Endothelial cell of umbilical vein (primary cell): ENCODE measurements at regions not wholly inside any gene's neighbourhood (a gene's known extent, or its start where the extent isn't known, plus 50 kb on each side); places are given as distances from the start of the nearest gene placed in this dataset.

Experiments used
- BruUV-seq: library from RNA; stranded (reverse); fragments of 400-500 nt; replicated peaks from 2 replicates; lab custom pipeline; 2021; lab: Mats Ljungman, UMichigan
- CTCF ChIA-PET: fragments of 300-600, 350-600 bp; sonication (Branson Sonifier 250); formaldehyde crosslinking; loops from one replicate; lab custom pipeline; 2021; ENCODE audit warnings: antibody characterized with exemption, inconsistent platforms; lab: Charles Lee
- POLR2A ChIA-PET: fragments of 300-600, 350-600 bp; sonication (Branson Sonifier 250); formaldehyde crosslinking; loops from one replicate; lab custom pipeline; 2021; ENCODE audit warnings: antibody characterized with exemption, inconsistent platforms; lab: Charles Lee
- DNase-seq: peaks from one replicate; pipeline ENCODE4 v3.0.0-alpha.2; 2011; ENCODE audit warnings: low read depth, low spot score
- FAIRE-seq: peaks from 2 replicates; lab custom pipeline; 2011; peaks lifted over from hg19 to GRCh38; lab: Jason Lieb, UNC
- H2AFZ ChIP-seq: 2 replicates; pipeline ENCODE4 v1.6.0; 2012; ENCODE audit warnings: low read depth, low read length, control low read depth, inconsistent platforms
- H3K27ac ChIP-seq: 2 replicates; pipeline ENCODE4 v1.5.1; 2011; ENCODE audit warnings: low read depth, mild to moderate bottlenecking, control low read depth, low read length, moderate library complexity; ENCODE audit not compliant: insufficient read depth
- H3K27me3 ChIP-seq, 2 experiments: 2 replicates each; pipeline versions ENCODE4 v1.6.0 to v1.6.1; 2011; ENCODE audit warnings: low read length in 2 of 2, mixed read lengths in 1 of 2; ENCODE audit not compliant: control insufficient read depth in 2 of 2, insufficient read depth in 2 of 2
- H3K36me3 ChIP-seq, 2 experiments: 2 replicates in 1 of 2; 3 replicates in 1 of 2; pipeline ENCODE4 v1.5.1; 2011; ENCODE audit warnings: low read length in 2 of 2, mild to moderate bottlenecking in 1 of 2, moderate library complexity in 1 of 2; ENCODE audit not compliant: control insufficient read depth in 2 of 2, insufficient read depth in 2 of 2; ENCODE audit errors: extremely low read depth in 1 of 2
- H3K4me1 ChIP-seq: 3 replicates; pipeline ENCODE4 v1.5.1; 2011; ENCODE audit warnings: mild to moderate bottlenecking, low read length; ENCODE audit not compliant: control insufficient read depth, insufficient read depth; ENCODE audit errors: extremely low read depth
- H3K4me2 ChIP-seq: 2 replicates; pipeline ENCODE4 v1.6.1; 2011; ENCODE audit warnings: low read length, control low read depth, mixed read lengths; ENCODE audit not compliant: insufficient read depth
- H3K4me3 ChIP-seq, 3 experiments: fragments of 200-600 bp in 1 of 3; sonication (generic), shearing (Covaris generic) in 1 of 3; replicated peaks in 1 of 3; 2 replicates each; pipeline ENCODE4 v1.5.1; 2011 to 2016; ENCODE audit warnings: control low read depth in 3 of 3, low read length in 3 of 3, mild to moderate bottlenecking in 2 of 3, inconsistent platforms in 1 of 3, low read depth in 1 of 3, moderate library complexity in 1 of 3; ENCODE audit not compliant: insufficient read depth in 1 of 3
- H3K79me2 ChIP-seq: 2 replicates; pipeline ENCODE4 v1.6.0; 2012; ENCODE audit warnings: low read length, inconsistent platforms; ENCODE audit not compliant: control insufficient read depth, insufficient read depth
- H3K9ac ChIP-seq: replicated peaks from 2 replicates; pipeline ENCODE3; 2011; ENCODE audit warnings: low read length, control low read depth; ENCODE audit not compliant: insufficient read depth; ENCODE audit errors: extremely low read depth
- H3K9me1 ChIP-seq: replicated peaks from 3 replicates; pipeline ENCODE4 v1.6.0; 2011; ENCODE audit warnings: mild to moderate bottlenecking, low read length; ENCODE audit not compliant: control insufficient read depth, insufficient read depth; ENCODE audit errors: extremely low read depth
- H3K9me3 ChIP-seq: replicated peaks from 2 replicates; pipeline ENCODE4 v1.5.1; 2012; ENCODE audit warnings: low read length, inconsistent platforms; ENCODE audit not compliant: control insufficient read depth, insufficient read depth
- H4K20me1 ChIP-seq: replicated peaks from 2 replicates; pipeline ENCODE3; 2011; ENCODE audit warnings: mild to moderate bottlenecking, low read length; ENCODE audit not compliant: control insufficient read depth, insufficient read depth; ENCODE audit errors: extremely low read depth
- EZH2 ChIP-seq: IDR thresholded peaks from 2 replicates; pipeline ENCODE4 v1.6.1; 2012; ENCODE audit warnings: borderline replicate concordance, low read depth, mild to moderate bottlenecking, moderate library complexity, low read length, inconsistent platforms; ENCODE audit not compliant: severe bottlenecking
- FOS ChIP-seq: IDR thresholded peaks from 2 replicates; pipeline ENCODE4 v1.6.1; 2011; ENCODE audit warnings: mild to moderate bottlenecking, low read length, moderate library complexity, borderline replicate concordance; ENCODE audit not compliant: insufficient read depth
- GATA2 ChIP-seq: IDR thresholded peaks from 2 replicates; pipeline ENCODE4 v1.7.0; 2011; ENCODE audit warnings: low read depth, mild to moderate bottlenecking, moderate library complexity, mixed read lengths, low read length; ENCODE audit not compliant: insufficient read length, insufficient read depth
- JUN ChIP-seq: IDR thresholded peaks from 2 replicates; pipeline ENCODE4 v1.6.1; 2011; ENCODE audit warnings: borderline replicate concordance, low read depth; ENCODE audit not compliant: insufficient read length, insufficient read depth
- MYC ChIP-seq: IDR thresholded peaks from one replicate; pipeline ENCODE4 v1.6.1; 2011; ENCODE audit warnings: mild to moderate bottlenecking, low read depth, low read length
- POLR2A ChIP-seq: IDR thresholded peaks from 2 replicates; pipeline ENCODE4 v1.6.1; 2012; ENCODE audit warnings: low read depth, mild to moderate bottlenecking, control low read depth, low read length
- POLR2AphosphoS5 ChIP-seq: IDR thresholded peaks from 2 replicates; pipeline ENCODE4 v1.6.1; 2012; ENCODE audit warnings: low read depth, mild to moderate bottlenecking, control low read depth, low read length, moderate library complexity; ENCODE audit not compliant: insufficient read depth
- dilution Hi-C: fragments of 300-500 bp; cut with MboI; formaldehyde crosslinking; loops from one replicate; pipeline ENCODE4 v1.15.0; 2019; ENCODE audit warnings: low sequenced_read_pairs; ENCODE audit not compliant: extremely low pct_ligation_motif_present
- intact Hi-C: fragments of 100-400 bp; cut with micrococcal nuclease; formaldehyde crosslinking; loops from one replicate; pipeline ENCODE4 v1.10.0; 2022
- TF ChIP-seq, protein P1 (sequence below): IDR thresholded peaks from 2 replicates; pipeline ENCODE4 v1.6.1; 2011; ENCODE audit not compliant: insufficient read depth, insufficient read length
- TF ChIP-seq, protein P2 (sequence below), 2 donors: IDR thresholded peaks; 1 replicate in 1 of 2; 2 replicates in 1 of 2; pipeline ENCODE4 v1.5.1; 2011; ENCODE audit warnings: low read length in 2 of 2, mild to moderate bottlenecking in 2 of 2, moderate library complexity in 2 of 2, control low read depth in 1 of 2, inconsistent platforms in 1 of 2, low read depth in 1 of 2; ENCODE audit not compliant: insufficient read depth in 1 of 2; ENCODE audit errors: extremely low read depth in 1 of 2

DNA sequence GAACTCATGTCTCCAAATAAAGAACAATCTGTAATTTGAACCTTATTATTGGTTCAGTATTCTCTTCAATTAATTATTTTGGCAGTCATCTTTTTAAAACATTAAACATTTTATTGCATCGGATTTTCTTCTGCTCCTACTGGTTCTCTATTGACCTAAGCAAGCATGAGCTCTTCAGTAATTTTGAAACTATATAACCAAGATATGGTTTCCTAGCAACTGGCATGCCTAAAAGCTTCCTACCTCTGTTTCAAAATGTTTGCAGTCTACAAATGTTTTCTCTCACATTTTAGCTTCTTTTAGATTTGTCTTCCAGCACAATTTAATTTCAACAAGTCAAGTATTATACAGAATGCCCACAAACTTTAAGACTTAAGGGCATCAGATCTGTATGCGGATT lies 371.3 kb downstream of the GPM6A start:
- ChIA-PET POLR2A (no interaction called here), CTCF (interaction anchor here (1.2 kb wide), 1 partner anchor 16 kb away, joined by 4 read pairs; no protein-coding TSS in a partner anchor)
- TF ChIP-seq GATA2 (no peak), EZH2 (no peak), POLR2A (no peak), MYC (no peak), JUN (no peak), POLR2AphosphoS5 (no peak), FOS (no peak)
- TF ChIP-seq, protein P1, sequence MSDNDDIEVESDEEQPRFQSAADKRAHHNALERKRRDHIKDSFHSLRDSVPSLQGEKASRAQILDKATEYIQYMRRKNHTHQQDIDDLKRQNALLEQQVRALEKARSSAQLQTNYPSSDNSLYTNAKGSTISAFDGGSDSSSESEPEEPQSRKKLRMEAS, result no peak
- TF ChIP-seq, protein P2, sequence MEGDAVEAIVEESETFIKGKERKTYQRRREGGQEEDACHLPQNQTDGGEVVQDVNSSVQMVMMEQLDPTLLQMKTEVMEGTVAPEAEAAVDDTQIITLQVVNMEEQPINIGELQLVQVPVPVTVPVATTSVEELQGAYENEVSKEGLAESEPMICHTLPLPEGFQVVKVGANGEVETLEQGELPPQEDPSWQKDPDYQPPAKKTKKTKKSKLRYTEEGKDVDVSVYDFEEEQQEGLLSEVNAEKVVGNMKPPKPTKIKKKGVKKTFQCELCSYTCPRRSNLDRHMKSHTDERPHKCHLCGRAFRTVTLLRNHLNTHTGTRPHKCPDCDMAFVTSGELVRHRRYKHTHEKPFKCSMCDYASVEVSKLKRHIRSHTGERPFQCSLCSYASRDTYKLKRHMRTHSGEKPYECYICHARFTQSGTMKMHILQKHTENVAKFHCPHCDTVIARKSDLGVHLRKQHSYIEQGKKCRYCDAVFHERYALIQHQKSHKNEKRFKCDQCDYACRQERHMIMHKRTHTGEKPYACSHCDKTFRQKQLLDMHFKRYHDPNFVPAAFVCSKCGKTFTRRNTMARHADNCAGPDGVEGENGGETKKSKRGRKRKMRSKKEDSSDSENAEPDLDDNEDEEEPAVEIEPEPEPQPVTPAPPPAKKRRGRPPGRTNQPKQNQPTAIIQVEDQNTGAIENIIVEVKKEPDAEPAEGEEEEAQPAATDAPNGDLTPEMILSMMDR (IDR thresholded peaks at IDR 0.05; ENCODE audit: extremely low read depth in 1 of 2, insufficient read depth in 1 of 2, low read depth in 1 of 2, low read length in 2 of 2), result no peak
- Histone ChIP-seq H3K9ac (no peak overlapping the region), H3K27ac (no peak overlapping the region), H3K36me3 (no peaks in the 10 kb centered on the region), H4K20me1 (no peaks in the 10 kb centered on the region), H3K27me3 (no peaks in the 10 kb centered on the region), H3K79me2 (no peaks in the 10 kb centered on the region), H3K9me1 (no peaks in the 10 kb centered on the region), H3K9me3 (peaks cover 5% of the 10 kb centered on the region), H3K4me1 (no peaks in the 10 kb centered on the region), H3K4me2 (no peak overlapping the region), H2AFZ (no peak overlapping the region), H3K4me3 (no peak overlapping the region)
- intact Hi-C loops (no loop called here), dilution Hi-C loops (no loop called here)
- DNase-seq (no peak), FAIRE-seq (no peak)
- BruUV-seq, result no TSS peak
